ENCODE measurements at regions not wholly inside any gene's neighbourhood (a gene's known extent, or its start where the extent isn't known, plus 50 kb on each side); places are given as distances from the start of the nearest gene placed in this dataset.

DNA sequence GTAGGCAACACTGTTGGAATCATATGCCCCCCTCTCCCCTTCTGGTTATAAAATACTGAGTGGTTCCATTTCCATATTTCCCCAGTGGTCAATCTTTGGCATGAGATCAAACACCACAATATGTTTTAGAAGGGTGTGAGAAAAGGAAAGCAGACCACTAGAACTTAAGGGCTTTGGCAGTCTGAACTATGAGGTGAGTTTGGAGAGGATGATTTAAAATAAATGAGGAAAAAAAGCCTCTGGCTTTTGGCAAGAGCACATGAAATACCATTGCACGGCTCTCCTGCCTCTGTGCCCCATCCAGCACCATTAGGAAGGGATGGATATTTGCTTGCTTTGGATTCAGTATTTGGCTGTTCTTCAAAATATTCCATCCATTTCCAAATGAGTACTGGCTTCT, 339.5 kb upstream of the C1orf87 start:
- DNase-seq (ENCODE audit: extremely low read depth, low read depth, low spot score), result no peak

GRCh38 chr1:60411591-60411990, 338.0 kb upstream of the C1orf87 start:
- DNase-seq (ENCODE audit: extremely low read depth, low read depth, low spot score), result no peak

DNA sequence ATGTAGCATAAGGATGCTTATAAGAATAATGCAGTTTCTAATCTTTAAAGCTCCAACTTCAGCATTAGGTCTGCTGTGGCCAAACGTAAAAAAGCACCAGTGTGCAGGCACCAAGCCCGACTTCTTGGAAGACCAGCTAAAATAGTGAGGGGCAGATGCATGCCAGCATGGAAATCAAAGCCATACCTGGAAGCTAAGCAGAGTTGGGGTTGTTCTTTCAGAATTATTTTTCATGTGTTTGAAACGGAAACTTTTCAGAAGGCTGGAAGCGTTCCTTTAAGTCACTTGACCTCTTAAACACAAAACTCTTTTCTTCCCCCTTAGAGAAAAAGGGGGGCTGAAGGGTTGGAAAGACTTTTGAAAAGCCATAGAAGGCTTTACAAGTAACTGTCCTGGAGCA, 329.2 kb upstream of the C1orf87 start:
- no peak for DNase-seq (ENCODE audit: extremely low read depth, low read depth, low spot score)

DNA sequence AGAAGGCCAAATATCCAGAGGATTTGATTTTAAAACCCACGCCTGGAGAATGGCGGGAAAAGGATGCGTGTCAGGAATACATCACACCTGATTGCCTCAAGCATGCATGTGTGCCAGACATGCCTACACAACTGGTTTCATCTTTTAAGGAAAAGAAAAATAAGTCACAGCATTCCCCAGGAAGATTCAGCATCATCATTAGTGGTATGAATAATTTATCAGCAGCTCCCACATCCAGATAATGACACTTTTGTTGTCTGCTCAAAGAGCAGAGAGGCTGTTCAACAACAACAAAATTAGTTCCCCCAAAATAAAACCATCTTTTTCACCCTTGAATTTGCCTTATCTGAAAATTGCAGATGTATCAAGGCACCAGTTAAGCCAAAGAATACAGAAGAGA, 328.6 kb upstream of the C1orf87 start:
- DNase-seq (ENCODE audit: extremely low read depth, low read depth, low spot score), result no peak

GRCh38 chr1:60394436-60394835, 320.9 kb upstream of the C1orf87 start:
- DNase-seq (ENCODE audit: extremely low read depth, low read depth, low spot score), result no peak

DNA sequence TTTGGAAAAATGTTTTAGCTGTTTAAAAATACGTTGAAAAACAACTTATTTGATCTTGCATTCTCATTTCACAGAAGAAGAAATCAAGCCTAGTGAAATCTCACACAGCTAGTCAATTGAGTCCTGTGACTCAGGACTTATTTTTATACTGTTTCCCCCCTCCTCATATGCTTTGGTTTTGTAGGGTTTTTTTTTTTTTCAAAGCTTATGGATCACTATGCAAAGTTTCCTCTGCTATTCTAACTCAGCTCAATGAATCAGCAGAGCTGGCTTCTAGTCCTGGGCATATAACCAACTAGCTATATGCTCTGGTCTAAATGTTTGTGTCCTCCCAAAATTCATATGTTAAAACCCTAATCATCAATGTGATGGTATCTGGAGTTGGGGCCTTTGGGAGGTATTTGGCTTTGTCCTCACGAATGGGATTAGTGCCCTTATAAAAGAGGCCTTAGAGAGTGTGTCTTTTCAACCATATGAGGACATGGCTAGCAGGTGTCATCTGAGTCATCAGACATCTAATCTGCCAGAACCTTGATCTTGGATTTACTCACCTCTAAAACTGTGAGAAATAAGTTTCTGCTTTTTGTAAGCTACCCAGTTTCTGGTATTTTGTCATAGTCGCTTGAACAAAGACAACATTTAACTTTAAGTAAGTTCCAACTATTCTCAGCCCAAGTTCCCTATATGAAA, 317.2 kb upstream of the C1orf87 start:
- no peak for DNase-seq (ENCODE audit: extremely low read depth, low read depth, low spot score)

DNA sequence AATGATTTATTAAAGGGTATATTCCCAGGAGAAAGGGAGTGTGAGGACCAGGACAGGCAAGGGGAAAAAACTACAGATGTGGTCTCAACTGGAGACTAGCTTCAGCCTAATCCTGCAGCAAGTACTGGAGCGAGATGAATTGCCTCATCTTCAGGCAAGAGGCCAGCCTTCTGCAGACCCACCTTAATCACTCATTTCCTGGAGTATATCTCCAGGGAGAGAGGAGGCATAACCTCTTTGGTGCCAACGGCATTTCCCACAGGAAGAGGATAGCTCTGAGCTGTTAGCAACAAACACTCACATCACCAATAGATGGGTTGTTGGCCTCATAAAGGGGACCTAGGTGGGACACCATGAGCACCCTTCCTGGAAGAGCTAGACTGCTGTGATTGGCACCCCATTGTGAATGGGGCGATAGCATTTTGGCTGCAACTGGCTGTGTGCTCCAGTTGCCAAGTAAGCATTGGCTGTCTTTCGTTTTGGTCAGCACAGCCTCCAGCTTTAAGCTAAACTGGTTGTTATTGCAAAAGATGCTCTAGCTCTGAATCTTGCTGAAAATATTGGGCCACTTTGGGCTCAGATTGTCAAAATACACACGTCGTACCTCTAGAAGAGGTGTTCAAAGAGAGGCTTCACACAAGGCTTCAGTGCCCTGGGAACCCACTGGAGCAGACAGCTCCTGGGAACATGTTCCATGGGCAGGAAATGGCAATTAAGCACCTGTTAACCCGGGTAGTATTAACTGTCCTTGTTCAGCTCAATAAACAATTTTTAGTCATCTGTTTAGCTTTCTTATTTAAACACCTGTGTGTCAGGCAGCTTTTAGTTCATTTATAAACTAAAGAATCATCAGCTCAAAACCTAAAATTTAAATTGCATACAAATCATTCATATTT, 314.8 kb upstream of the C1orf87 start:
- DNase-seq (ENCODE audit: extremely low read depth, low read depth, low spot score), result no peak

- no peak for DNase-seq (ENCODE audit: extremely low read depth, low read depth, low spot score)
These were observed 313.6 kb upstream of the C1orf87 start for GRCh38 chr1:60387175-60387574.

DNA sequence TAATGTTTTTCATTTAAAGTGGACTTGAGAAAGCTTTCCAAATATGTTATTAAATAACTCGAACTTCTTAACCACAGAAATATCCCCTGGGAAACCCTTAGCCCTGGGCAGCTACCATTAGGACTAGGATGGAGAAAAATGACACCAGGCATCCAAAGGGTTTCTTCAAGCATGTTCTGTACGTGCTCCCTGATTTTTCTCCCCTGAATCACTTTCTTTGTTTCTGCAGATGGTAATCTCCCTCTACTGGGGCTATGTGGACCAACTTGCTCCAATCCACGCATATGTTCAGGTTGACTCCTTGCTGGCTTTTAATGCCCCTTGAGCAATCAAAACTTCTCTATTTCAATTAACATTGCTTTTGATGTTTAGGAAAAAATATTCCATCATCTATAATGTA, 312.7 kb upstream of the C1orf87 start:
- no peak for DNase-seq (ENCODE audit: extremely low read depth, low read depth, low spot score)

DNA sequence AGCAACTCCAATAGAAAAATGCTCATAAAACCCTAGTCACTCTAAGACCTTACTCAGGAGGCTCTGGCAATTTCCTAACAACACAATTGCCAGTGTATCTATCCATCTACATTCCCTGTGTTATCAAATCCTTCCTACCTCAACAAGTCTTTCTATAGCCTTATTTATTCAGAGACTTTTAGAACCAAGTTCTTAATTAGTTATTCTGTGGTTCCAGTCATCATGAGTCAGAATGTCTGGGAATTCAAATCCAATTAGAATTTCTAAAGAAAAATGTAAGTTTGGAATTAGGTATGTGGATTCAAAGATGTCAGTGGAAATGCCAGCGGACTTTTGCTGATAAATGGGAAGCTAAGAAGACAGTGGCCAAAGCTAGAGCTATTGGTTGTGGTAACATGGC, 302.6 kb upstream of the C1orf87 start:
- DNase-seq (ENCODE audit: extremely low read depth, low read depth, low spot score), result no peak

DNA sequence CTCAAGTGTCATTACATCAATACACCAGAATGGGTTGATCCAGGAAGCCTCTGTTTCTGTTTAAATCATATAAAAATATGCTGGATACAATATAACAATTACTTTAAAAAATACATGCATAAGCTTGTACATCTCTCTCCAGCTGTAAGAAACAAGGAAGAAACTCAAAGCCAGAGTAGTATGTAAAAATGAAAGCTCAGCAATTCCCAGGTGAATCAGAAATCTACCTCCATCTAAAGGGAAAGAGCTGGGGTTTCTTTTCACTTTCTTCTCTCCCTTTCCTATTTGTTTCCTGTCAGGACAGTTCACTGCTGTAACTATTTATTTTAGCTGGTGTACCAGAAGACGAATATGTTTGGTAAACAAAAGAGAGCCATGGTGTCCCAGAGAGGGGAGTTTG, 301.0 kb upstream of the C1orf87 start:
- DNase-seq (ENCODE audit: extremely low read depth, low read depth, low spot score), result no peak

GRCh38 chr1:60367532-60367931, 294.0 kb upstream of the C1orf87 start:
- DNase-seq (ENCODE audit: extremely low read depth, low read depth, low spot score), result no peak

DNA sequence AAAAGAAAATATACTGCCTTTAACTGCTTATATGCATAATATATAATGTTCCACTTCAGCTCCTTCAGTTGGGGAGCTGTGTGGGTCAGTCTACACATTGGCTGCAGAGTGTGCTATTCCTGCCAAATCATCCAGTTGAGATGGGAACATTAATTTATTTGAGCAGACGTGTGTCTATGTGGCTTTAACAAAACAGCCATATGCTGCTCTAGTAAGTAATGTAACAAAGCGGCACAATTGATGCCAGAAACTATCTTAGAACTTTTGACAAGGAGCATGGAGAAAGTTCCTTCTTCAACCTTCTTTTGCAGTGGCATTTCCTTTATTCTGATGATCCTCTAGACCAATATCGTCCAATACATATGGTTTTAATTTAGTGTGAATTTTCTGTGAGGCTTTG, 285.9 kb upstream of the C1orf87 start:
- no peak for DNase-seq (ENCODE audit: extremely low read depth, low read depth, low spot score)

DNA sequence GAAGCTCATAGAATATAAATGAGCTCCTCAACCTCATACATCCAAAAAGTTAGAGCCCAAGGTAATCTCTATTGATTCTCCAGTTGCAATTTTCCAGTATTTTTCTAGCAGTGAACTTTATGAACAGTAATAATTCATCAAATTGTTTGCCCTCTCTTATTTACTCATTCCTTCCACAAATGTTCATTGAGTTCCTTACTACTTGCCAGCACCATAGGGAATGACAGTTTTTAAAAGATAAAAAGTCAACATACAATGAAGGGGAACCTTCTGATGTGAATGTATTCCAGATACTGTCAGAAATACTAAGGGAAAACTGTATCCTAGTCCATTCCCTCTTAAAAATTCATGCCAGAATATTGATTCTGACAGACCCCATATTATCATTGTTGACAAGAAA, 277.0 kb upstream of the C1orf87 start:
- no peak for DNase-seq (ENCODE audit: extremely low read depth, low read depth, low spot score)

GRCh38 chr1:60348884-60349283, 275.3 kb upstream of the C1orf87 start:
- DNase-seq (ENCODE audit: extremely low read depth, low read depth, low spot score), result no peak

DNA sequence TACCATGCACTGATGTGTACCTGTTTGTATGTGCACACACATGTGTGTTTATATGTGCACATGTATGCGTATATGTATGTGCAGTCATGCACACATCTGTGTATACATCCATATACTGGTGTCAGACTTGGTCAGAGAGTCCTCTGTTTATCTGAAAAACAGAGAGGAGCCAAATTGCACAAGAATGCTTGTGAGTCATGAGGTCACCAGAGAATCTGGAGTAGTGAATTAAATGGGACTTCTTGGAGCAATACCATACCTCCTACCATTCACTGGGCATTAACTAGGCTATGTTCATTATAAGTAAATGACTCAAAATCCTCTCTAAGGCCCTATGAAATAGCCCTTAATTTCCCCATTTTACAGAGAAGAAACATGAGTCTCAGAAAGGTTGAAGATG, 272.1 kb upstream of the C1orf87 start:
- no peak for DNase-seq (ENCODE audit: extremely low read depth, low read depth, low spot score)

DNA sequence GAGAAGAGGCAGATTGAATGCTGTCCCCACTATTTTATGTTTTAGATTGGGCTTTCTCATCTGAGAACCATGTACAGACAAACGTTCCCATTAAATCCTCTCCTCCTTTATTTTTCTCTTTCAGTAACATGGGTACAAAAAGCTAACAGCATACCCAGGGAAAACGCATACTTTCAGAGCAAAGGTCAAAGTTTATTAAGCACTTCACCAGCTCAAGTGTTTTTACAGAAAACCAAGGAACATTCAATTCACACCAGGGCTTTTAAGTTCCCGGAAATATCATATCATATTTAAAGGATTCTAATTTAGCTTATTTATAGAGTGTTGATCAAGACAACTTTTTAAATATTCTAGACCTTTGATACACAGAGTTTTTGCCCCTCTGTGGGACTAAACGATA, 271.5 kb upstream of the C1orf87 start:
- DNase-seq (ENCODE audit: extremely low read depth, low read depth, low spot score), result no peak

DNA sequence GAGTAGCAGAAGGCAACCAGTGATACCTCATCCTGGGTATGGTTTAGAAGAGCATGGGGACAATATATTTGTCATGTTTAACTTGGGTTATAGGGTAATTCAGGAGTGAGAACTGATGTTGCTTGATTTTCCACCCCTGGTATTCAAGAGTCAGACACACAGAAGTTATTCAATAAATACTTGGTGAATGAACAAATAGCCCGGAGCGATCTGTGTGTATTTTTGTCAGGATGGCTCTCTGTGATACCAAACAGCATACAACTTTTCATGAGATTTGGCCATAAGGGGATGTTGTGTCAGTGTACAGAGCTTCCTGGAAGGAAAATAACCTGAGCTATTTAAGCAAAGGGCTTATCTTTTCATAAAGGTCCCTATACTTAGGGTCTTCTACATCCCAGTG, 270.2 kb upstream of the C1orf87 start:
- no peak for DNase-seq (ENCODE audit: extremely low read depth, low read depth, low spot score)

DNA sequence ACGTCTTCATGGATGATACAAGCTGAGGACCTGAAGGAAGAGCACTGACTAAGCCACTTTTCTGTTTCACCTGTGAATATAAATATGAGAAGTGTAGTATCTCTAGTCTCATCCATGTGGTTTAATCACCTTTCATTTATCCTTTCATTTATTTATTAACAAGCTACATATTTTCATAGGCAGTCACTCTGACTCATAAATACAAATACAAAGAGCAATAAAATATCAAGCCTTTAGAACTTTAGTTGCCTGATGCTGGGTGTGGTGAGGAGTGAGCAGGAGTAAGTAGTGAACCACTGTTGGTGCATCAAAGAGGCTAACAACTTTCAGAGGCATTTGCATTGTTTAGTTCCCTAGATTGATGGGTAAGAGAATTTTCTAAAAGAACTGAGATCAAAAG, 269.0 kb upstream of the C1orf87 start:
- DNase-seq (ENCODE audit: extremely low read depth, low read depth, low spot score), result no peak

DNA sequence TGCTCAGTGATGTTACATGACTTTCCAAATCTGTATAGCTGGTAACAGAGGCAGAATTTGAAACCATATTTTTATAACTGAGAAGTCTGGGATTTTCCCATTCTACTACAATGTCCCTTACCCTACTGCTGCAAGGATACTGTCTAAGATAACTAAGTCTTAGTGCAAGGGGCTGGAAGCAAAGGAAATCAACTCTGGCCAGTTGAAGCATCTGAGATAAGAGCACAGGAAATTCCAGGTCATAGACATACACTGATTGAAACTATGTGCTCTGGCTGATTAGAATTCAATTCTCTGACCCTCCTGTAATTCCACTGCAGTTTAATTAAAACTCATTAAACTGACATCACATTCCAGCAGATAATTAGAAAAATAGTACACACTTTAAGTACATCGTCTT, 267.7 kb upstream of the C1orf87 start:
- DNase-seq (ENCODE audit: extremely low read depth, low read depth, low spot score), result no peak

DNA sequence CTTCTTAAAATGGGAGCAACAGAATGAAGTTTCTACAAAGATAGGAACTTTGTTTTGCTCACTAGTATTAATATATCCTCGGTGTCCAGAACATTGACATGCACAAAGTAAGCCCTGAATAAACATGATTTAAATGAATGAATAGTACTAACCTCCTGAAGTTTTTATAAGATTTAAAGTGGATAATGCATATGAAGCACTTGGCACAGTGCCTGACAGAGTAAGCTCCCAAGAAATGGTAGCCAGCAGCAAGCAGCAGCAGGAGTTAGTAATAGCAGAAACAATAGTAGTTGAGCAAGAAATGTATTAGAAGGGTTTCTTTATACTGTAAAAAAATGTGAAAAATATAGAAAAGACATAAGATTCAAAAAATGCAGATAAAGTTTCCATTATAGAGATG, 258.1 kb upstream of the C1orf87 start:
- no peak for DNase-seq (ENCODE audit: extremely low read depth, low read depth, low spot score)

GRCh38 chr1:60329651-60330050, 256.1 kb upstream of the C1orf87 start:
- no peak for DNase-seq (ENCODE audit: extremely low read depth, low read depth, low spot score)
